A673 (cell line): ENCODE measurements at regions not wholly inside any gene's neighbourhood (a gene's known extent, or its start where the extent isn't known, plus 50 kb on each side); places are given as distances from the start of the nearest gene placed in this dataset.

Experiments used
- BruUV-seq: library from RNA; stranded (reverse); fragments of 400-500 nt; replicated peaks from 2 replicates; lab custom pipeline; 2021; lab: Mats Ljungman, UMichigan
- CTCF ChIA-PET: fragments of 300-600 bp; sonication (Branson Sonifier 250); formaldehyde crosslinking; loops from one replicate; lab custom pipeline; 2022; ENCODE audit warnings: antibody characterized with exemption; lab: Charles Lee
- POLR2A ChIA-PET: fragments of 300-600 bp; sonication (Branson Sonifier 250); formaldehyde crosslinking; loops from one replicate; lab custom pipeline; 2022; ENCODE audit warnings: antibody characterized with exemption; ENCODE audit not compliant: low non-redundant PET; lab: Charles Lee
- DNase-seq: peaks from one replicate; pipeline ENCODE4 v3.0.0-alpha.2; 2015; ENCODE audit warnings: low spot score
- H3K27ac ChIP-seq: fragments of 200-600 bp; sonication (generic); 2 replicates; pipeline ENCODE4 v1.5.1; 2016; ENCODE audit warnings: mixed run types, low read depth, mild to moderate bottlenecking, mixed read lengths, antibody characterized with exemption, low read length; ENCODE audit not compliant: poor library complexity, severe bottlenecking
- H3K27me3 ChIP-seq: fragments of 200-600 bp; sonication (generic); replicated peaks from 2 replicates; pipeline ENCODE4 v1.6.1; 2017; ENCODE audit warnings: mixed run types, low read depth, mild to moderate bottlenecking, mixed read lengths, antibody characterized with exemption, low read length; ENCODE audit not compliant: insufficient read depth, poor library complexity
- H3K36me3 ChIP-seq: fragments of 200-600 bp; sonication (generic); 2 replicates; pipeline ENCODE4 v1.6.1; 2016; ENCODE audit warnings: mixed run types, mild to moderate bottlenecking, mixed read lengths, antibody characterized with exemption, low read length; ENCODE audit not compliant: insufficient read depth, poor library complexity, severe bottlenecking
- H3K4me1 ChIP-seq: fragments of 200-600 bp; sonication (generic); 2 replicates; pipeline ENCODE4 v1.6.1; 2017; ENCODE audit warnings: mixed run types, mild to moderate bottlenecking, mixed read lengths, antibody characterized with exemption, low read length; ENCODE audit not compliant: insufficient read depth, poor library complexity, severe bottlenecking
- H3K4me3 ChIP-seq: fragments of 200-600 bp; sonication (generic); 2 replicates; pipeline ENCODE4 v1.5.1; 2016; ENCODE audit warnings: low read depth, mixed run types, mild to moderate bottlenecking, mixed read lengths, low read length; ENCODE audit not compliant: poor library complexity, severe bottlenecking
- H3K9me3 ChIP-seq: fragments of 200-600 bp; sonication (generic); 2 replicates; pipeline ENCODE4 v1.6.1; 2016; ENCODE audit warnings: mixed run types, low read depth, mild to moderate bottlenecking, mixed read lengths, antibody characterized with exemption, low read length; ENCODE audit not compliant: poor library complexity, severe bottlenecking
- CTCF ChIP-seq: fragments of 300-800, 200-600 bp; sonication (generic); conservative IDR thresholded peaks from 2 replicates; pipeline ENCODE4 v1.5.1; 2017; ENCODE audit warnings: low read depth, mild to moderate bottlenecking, antibody characterized with exemption, low read length, moderate library complexity, mixed read lengths
- EZH2 ChIP-seq: fragments of 200-600 bp; sonication (generic); IDR thresholded peaks from 2 replicates; pipeline ENCODE4 v1.6.1; 2017; ENCODE audit warnings: borderline replicate concordance, low read depth, mild to moderate bottlenecking, mixed read lengths, antibody characterized with exemption, low read length; ENCODE audit not compliant: poor library complexity, severe bottlenecking
- intact Hi-C: fragments of 100-400 bp; cut with micrococcal nuclease; formaldehyde crosslinking; loops from one replicate; pipeline ENCODE4 v1.10.0; 2022; ENCODE audit not compliant: unreplicated experiment

GRCh38 chr5:8585230-8586018 lies 716.5 kb downstream of the MTRR start:
- CTCF ChIA-PET = no interaction called here
- H3K27me3 ChIP-seq = no peaks in the 10 kb centered on the region
- intact Hi-C loops = no loop called here

GRCh38 chr5:8590959-8591358 lies 722.0 kb downstream of the MTRR start:
- TF ChIP-seq EZH2 (no peak), CTCF (no peak)
- Histone ChIP-seq H3K9me3 (peaks cover 21% of the 10 kb centered on the region), H3K36me3 (no peaks in the 10 kb centered on the region), H3K27ac (no peak overlapping the region), H3K4me3 (no peak overlapping the region), H3K27me3 (no peaks in the 10 kb centered on the region), H3K4me1 (no peaks in the 10 kb centered on the region)
- POLR2A ChIA-PET = no interaction called here
- BruUV-seq = no TSS peak
- CTCF ChIA-PET = no interaction called here
- intact Hi-C loops = no loop called here
- no peak for DNase-seq

More at GRCh38 chr5:8585230-8586018, 716.5 kb downstream of the MTRR start:
- H3K4me3 ChIP-seq = no peak overlapping the region
- peaks cover 21% of the 10 kb centered on the region for H3K9me3 ChIP-seq
- TF ChIP-seq EZH2 (no peak), CTCF (no peak)
- no TSS peak for BruUV-seq
- DNase-seq = no peak
- no peaks in the 10 kb centered on the region for H3K36me3 ChIP-seq
- H3K27ac ChIP-seq = no peak overlapping the region
- POLR2A ChIA-PET = no interaction called here
- no peaks in the 10 kb centered on the region for H3K4me1 ChIP-seq

- BruUV-seq = no TSS peak
- no peaks in the 10 kb centered on the region for H3K4me1 ChIP-seq
- DNase-seq = no peak
- no peak overlapping the region for H3K27ac ChIP-seq
- intact Hi-C loops = no loop called here
- no peak for TF ChIP-seq EZH2
- no peak for TF ChIP-seq CTCF
- H3K36me3 ChIP-seq = no peaks in the 10 kb centered on the region
- POLR2A ChIA-PET = no interaction called here
- H3K4me3 ChIP-seq = no peak overlapping the region
- H3K27me3 ChIP-seq = no peaks in the 10 kb centered on the region
- H3K9me3 ChIP-seq = peaks cover 13% of the 10 kb centered on the region
- CTCF ChIA-PET = no interaction called here
These were observed 729.4 kb downstream of the MTRR start for GRCh38 chr5:8598356-8598755.
